DOHH2 (cell line): ENCODE measurements at regions not wholly inside any gene's neighbourhood (a gene's known extent, or its start where the extent isn't known, plus 50 kb on each side); places are given as distances from the start of the nearest gene placed in this dataset.
"Not testable (repeated sequence)": the region's sequence is repeated elsewhere in the genome, so short reads cannot be mapped to it uniquely, and the experiment has no call there.

ENCODE experiments used
- CTCF ChIP-seq: fragments of 200-600 bp; sonication (generic); IDR thresholded peaks from one replicate; pipeline ENCODE4 v1.5.1; 2014; ENCODE audit warnings: antibody characterized with exemption, mild to moderate bottlenecking, low read depth, low read length; ENCODE audit not compliant: poor library complexity, severe bottlenecking
- EZH2phosphoT487 ChIP-seq: fragments of 200-600 bp; sonication (generic); IDR thresholded peaks from 2 replicates; pipeline ENCODE4 v1.6.1; 2017; ENCODE audit warnings: borderline replicate concordance, mild to moderate bottlenecking, antibody characterized with exemption, low read length, moderate library complexity, mixed read lengths

- TF ChIP-seq CTCF, EZH2phosphoT487: not testable (repeated sequence)
These were observed 83.7 kb upstream of the ZNF519 start for GRCh38 chr18:14215952-14216351.
